HUDEP-2 (cell line): ENCODE measurements at regions not wholly inside any gene's neighbourhood (a gene's known extent, or its start where the extent isn't known, plus 50 kb on each side); places are given as distances from the start of the nearest gene placed in this dataset.
"Not testable (repeated sequence)": the region's sequence is repeated elsewhere in the genome, so short reads cannot be mapped to it uniquely, and the experiment has no call there.

ENCODE experiments used
- DNase-seq, 76 experiments: peaks; one replicate each; lab custom pipeline; 2025; ENCODE audit not compliant: unreplicated experiment in 76 of 76; lab: John Stamatoyannopoulos, UW

DNA sequence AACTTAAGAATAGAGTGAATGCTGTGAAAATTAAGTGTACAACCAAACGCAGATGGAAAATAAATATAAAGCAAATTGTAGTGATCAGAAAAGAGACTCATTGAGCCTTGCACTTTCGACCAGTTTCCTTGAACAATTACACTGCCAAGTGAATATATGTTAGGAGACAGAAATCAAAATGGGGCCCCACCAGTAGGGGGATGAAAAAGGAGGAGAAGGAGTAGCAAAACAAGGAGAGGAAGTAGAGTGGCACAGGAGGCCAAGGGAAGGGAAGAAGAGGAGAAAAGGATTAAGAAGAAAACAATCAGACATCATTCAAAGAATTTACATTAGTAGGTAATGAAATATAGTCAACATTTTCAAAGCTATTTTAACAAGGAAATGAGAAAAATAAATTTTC is 1770.6 kb downstream of the PLA2G4A start:
- peak in 1 of 76 experiments; percentile 9 for DNase-seq

DNA sequence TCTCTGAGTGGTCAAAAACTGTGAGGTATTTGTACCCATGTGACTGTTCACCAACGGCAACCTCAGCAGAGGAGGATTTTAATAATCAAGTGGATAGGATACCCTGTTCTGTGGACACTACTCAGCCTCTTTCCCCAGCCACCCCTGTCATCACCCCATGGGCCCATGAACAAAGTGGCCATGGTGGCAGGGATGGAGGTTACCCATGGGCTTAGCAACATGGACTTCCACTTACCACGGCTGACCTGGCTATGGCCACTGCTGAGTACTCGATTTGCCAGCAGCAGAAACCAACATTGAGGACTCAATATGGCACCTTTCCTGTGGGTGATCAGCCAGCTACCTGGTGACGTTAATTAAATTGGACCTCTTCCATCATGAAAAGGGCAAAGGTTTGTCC is 1782.7 kb downstream of the PLA2G4A start:
- DNase-seq = no peak

DNA sequence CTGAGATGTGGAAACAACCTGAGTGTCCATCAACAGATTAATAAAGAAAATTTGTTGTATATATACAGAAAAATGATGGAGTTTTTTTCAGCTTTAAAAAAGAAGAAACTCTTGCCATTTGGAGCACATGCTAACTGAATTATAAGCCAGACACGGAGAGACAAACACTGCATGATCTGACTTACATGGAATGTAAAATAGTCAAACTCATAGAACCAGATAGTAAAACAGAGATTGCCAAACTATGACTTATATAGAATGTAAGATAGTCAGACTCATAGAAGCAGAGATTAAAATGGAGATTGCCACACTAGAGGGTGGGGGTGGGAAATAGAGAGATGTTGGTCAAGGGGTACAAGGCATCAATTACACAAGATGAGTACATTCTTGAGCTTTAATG is 1786.6 kb downstream of the PLA2G4A start:
- no peak for DNase-seq

DNA sequence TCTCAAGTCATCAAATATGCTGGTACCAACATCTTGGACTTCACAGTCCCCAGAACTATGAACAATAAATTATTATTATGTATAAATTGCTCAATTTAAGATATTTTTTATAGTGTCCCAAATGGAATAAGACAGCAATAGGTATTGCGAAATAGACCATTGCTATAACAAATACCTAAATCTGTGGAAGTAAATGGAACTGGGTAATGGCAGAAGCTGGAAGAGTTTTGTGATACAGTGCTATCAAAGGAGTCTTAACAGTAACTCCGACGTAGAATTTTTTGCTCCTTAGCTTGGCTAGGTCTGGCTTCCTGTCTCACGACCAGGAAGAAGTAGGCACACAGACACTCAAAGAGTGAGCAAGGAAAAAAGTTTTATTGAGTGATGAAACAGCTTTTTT is 1791.5 kb downstream of the PLA2G4A start:
- DNase-seq = no peak

DNA sequence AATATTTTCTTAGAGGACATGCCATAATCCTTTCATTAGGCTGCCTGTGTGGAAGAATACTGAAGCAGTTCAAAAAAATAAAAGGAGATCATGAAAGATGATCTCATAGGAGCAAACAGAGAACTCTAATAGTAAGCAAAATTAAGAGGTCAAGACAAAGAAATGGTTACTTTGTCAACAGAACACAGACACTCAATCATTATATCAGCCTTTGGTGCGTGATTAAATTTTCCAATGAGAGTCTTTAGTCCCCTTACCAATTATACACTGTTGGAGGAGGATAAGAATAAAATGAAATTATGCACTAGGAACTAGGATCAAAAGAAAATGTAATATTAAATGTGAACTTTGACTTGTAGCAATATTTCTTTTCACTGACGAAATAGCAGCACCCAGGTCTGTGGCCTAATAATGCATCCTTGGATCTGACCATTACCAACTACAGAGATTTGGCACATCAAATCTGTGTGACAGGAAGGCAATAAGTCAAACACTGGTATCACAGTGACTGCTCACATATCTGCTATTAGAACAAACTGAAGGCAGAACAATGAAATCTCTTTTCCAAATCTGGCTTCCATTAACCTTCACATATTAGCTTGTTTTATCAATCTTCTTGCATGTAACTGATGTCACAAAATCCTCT is 1812.9 kb downstream of the PLA2G4A start:
- DNase-seq = no peak

DNA sequence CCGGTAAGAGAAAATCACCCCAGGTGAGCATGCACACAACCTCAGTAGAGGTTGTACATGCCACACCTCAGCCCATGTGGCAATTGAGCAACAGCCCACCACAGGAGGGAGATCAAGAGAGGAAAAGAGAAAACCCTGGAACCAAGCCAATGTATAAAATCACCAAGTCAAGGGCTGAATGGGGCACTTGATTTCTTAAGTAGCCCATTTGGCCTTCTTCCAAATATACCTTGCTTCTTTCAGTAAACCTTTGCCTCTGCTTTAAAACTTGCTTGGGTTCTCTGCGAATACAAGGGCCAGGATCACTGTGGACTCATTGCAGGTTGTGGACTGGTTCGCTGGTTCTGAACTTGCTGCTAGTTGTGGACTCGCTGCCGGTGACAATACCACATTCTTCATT is 1814.0 kb downstream of the PLA2G4A start:
- DNase-seq = no peak

DNA sequence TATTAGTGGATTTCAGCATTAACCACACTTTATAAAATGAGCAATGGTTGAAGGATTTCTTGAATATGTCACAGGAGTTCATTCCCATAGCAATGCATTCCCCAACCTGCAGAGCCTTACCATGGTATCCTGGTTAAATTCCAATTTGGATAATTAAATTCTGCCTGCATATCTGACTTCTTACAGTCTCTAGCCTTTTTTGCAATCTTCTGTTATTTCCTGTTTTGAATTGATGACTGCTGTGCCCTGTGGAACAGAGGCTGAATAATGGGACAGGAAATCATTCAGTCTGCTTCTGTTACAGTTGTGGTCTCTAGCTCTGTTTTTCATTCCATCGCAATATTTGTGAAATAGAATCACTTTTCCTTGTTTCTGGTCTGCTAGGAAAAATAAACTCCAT is 1823.9 kb downstream of the PLA2G4A start:
- DNase-seq = no peak

DNA sequence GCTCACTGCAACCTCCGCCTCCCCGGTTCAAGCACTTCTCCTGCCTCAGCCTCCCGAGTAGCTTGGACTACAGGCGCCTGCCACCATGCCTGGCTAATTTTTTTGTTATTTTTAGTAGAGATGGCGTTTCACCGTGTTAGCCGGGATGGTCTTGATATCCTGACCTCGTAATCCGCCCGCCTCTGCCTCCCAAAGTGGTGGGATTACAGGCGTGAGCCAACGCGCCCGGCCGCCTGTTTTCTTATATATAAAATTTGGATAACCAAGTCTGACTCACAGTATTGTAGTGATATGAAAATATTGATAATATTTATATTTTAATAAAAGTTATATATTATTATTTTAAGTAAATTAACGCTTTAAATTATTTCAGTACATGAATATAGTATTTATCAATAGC is 1821.7 kb downstream of the BRINP3 start:
- DNase-seq = not testable (repeated sequence)

DNA sequence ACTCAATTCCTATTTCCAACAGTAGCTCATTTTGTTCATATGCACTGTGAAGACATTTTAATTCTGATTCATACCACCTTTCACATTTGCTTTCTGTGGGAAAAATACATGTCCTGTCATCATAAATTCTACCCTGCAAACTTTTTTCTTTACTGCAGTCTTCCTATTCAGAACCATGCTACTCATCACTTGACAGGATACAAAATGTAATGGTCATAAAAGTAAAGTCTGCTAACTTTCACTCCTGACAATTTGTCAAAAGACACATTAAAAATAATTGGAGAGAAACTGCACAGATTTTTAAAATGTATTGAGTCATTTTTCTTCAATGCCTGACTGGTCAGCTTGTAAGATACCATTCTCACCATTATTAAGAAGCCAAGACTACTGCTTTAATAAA is 1817.1 kb downstream of the BRINP3 start:
- no peak for DNase-seq

DNA sequence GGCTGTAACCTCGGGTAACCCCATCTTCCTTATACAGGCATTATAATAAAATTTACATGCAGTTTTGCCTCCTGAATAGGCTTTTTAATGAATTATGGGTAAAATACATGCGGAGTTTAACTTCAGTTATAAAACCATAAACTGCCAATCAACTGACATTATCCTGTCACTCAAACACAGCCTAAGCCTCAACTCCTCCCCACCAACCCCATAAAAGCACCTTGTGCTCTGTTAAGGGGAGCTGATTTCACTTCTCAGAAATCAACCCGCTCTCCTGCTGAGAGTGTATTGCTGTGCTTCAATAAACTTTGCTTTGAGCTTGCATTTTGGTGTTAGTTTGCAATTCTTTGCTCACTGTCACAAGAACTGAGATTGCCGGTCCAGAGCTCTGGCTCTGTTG is 1812.2 kb downstream of the BRINP3 start:
- DNase-seq = no peak

DNA sequence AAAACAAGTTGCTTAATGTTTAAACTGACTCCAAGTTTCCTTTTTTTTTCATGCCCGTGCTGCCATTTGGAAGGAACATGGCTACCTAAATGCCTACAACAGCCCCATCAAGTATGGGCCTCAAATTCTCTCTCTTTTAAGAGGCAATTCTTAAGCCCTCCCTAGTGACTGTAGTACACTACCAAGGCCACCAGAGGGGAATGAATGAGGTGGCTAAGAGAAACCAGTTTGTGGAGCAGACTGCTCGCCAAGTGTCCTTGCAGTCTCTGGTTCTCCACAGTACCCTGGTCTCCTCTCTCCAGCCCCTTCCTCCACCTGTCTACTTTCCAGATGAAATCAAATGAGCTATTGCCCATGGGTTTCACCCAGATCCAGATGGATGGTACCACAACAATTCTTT is 1809.6 kb downstream of the BRINP3 start:
- DNase-seq = peak in 4 of 76 experiments; percentile 2 to 21 (median 13)

DNA sequence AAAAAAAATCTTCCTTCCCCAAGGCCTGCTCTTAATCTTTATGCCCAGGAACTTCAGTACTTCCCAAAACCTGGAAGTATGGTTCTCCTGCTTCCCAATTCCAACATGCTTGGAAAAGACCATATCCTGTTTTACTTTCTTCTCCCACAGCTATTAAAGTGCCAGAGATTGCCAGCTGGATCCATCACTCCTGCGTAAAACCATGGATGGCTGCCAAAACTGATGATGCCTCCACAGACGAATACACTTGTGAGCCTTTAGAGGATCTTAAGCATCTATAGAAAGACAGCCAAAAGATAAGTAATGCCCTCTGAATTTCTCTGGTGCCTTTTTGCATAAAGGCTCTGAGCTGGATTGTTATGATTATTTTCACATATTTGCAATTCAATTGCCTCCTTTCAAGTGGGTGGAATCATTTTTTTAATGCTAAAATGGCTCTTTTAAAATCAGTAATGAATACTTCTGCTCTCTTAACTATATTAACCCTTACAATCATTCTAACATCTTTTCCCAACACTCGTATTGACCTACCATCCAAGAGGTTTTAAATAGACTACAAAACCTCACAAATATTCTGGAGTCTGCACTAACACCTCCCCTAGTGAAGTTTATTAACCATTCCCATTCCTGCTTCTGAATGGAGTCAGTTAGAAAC is 1807.8 kb downstream of the BRINP3 start:
- no peak for DNase-seq

DNA sequence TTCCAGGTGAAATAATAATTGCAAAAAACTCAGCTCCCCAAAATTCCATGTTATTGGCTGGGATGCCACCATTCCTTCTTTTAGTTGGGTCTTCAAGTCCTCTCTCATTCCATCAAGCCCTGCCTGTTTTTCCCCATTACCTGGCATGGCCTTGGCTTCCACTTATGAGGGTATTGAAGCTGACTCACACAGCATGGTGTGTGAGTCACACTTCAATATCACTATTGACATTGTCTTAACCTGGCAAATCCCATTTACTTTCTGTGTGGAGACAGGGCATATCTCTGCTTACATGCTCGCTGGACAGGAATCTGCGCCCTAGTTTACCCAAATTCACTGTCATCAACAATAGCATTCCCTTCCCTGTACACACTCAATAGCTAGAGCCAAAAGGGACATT is 1806.8 kb downstream of the BRINP3 start:
- DNase-seq = no peak

DNA sequence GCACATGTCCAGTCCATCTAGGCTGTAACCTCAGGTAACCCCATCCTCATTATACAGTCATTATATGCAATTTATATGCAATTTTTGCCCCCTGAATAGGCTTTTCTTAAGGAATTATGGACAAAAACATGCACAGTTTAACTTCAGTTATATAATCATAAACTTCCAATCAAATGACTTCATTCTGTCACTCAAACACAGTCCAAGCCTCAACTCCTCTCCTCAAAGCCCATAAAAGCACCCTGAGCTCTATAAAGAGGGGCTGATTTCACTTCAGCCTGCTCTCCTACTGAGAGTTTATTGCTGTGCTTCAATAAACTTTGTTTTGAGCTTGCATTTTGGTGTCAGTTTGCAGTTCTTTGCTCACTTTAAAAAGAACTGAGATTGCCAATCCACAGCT is 1805.5 kb downstream of the BRINP3 start:
- DNase-seq = no peak

DNA sequence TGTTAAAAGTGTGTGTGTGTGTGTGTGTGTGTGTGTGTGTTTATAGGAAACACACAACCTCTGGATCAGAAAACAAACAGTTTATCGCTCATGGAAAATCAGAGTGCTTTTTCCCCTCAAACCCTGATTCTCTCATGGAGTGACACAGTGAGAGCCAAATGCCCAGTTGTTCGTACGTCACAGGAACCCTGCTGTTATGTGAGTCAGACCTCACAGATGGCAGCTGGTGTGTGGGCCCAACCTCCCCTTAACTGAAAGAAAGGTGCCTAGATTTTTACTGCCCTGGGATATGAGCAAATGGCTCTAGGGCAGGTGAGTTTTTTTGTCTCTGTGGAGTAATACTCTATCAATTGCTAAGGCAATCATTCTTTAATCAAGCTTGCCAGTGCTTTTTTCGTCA is 1788.1 kb downstream of the BRINP3 start:
- no peak for DNase-seq

DNA sequence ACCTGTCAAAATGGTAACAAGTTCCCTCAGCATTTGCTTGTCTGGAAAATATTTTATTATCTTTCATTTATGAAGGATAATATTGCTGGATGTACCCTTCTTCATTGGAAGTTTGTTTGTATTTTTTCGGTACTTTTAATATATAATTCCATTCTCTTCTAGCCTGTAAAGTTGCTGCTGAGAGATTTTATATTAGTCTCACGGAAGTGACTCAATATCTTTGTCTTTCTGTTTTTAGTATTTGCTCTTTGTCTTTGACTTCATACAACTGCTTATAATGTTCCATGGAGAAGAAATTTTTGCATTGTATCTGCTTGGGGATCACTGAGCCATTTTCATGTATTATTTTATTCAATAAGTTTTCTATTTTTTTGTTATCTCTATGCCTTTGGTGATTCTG is 1777.5 kb downstream of the BRINP3 start:
- no peak for DNase-seq

DNA sequence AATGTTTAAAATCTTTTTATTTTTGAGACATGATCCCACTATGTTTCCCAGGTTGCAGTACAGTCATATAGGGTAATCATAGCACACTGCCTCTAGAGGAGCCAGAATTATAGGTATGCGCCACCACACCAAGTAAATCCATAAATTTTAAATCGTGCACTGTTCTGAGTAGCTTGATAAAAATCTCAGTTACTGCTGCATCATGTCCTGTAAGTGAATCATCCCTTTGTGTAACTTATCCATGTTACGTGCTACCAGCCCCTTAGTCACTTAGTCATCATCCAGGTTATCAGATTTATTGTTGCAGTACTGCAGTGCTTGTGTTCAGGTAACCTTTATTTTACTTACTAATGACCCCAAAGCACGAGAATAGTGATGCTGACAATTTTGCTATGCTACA is 1770.9 kb downstream of the BRINP3 start:
- no peak for DNase-seq

DNA sequence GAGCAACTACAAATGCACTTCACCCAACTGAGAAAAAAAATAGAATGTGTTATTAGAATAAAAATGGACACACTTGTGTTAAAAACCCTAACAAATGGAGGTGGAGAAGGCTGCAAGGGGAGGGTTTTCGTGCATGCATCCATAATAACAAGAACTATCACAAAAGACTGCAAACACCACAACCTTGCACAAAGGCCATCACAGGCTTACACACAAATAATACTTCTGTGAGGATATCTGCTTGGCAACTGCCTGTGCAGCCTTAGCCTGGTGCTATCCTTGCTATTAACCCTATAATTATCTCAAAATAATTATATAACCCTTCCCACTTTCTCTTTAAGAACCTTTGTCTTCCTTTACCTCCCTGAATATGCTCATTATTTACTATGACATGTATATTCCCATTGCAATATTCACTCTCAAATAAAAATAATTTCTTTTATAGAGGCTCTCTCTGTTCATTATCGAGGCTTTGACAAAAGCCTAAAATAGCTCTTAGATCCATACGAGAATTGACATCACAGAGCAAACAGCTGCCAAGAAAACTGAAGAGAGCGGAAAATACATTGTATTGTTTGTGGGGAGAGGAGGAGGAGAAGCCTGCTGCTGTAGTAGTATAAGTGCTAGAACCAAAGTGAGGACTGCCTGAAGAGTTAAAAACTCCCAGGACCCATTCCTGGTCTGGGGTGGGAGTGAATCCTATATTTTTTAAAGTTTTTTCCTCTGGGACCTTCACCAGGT is 1768.7 kb downstream of the BRINP3 start:
- no peak for DNase-seq

DNA sequence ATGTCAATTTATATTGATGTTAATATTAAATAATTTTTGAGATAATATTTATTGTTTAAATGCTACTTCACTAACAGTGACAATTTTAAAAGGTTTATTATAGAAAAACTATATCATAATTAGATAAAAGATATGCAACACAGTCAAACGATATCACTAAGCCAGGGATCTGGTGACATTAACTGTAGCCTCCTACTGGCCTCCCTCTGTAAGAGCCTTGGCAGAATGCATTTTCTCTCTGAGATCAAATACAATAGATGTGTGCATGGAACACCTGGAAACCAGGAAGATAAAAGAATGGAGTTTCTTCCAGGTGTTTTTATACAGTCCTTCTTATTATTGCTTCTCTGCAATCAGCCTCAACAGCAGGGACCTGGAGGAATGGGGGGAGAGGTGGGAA is 1762.1 kb downstream of the BRINP3 start:
- DNase-seq = peak in 1 of 76 experiments; percentile 2

DNA sequence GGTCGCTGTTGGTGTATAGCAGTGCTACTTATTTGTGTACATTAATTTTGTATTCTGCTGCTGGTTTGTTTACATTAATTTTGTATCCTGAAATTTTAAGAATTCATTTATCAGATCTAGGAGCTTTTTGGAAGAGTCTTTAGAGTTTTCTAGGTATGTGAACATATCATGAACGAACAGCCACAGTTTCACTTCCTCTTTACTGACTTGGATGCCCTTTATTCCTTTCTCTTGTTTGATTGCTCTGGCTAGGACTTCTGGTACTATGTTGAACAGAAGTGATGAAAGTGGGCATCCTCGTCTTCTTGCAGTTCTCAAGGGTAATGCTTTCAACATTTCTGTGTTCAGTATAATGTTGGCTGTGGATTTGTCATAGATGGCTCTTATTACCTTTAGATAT is 1757.9 kb downstream of the BRINP3 start:
- DNase-seq = no peak

DNA sequence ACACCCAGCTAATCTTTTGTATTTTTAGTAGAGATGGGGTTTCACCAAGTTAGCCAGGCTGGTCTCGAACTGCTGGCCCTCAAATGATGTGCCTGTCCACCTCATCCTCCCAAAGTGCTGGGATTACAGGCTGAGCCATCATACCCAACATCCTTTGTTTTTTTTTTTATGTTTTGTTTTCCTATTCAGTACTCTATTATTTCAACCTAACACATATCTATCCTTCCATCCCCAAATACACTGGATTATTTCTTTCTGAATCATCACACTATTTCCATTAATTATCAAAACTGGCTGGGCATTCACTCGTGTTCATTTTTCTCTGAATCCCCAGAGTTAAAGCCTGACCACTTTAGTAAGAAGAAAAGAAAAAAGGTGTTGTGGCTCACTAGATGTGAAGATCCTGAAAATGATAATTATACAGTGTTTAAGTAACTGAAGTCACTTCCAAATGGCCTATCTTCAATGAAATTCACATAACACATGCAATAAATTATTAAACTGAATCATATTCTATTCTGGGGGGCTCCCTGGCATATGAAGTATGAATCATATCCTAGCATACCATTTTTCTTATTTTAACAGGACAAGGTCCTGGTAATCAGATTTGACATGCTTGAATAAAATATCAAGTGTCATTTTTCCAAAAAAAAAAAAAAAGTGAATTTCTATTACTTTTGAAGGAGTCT is 1754.2 kb downstream of the BRINP3 start:
- DNase-seq = no peak
